CMK (cell line): ENCODE measurements at regions not wholly inside any gene's neighbourhood (a gene's known extent, or its start where the extent isn't known, plus 50 kb on each side); places are given as distances from the start of the nearest gene placed in this dataset.

Experiments
- DNase-seq: peaks from one replicate; pipeline ENCODE4 v3.0.0-alpha.2; 2010; ENCODE audit warnings: low read depth

DNA sequence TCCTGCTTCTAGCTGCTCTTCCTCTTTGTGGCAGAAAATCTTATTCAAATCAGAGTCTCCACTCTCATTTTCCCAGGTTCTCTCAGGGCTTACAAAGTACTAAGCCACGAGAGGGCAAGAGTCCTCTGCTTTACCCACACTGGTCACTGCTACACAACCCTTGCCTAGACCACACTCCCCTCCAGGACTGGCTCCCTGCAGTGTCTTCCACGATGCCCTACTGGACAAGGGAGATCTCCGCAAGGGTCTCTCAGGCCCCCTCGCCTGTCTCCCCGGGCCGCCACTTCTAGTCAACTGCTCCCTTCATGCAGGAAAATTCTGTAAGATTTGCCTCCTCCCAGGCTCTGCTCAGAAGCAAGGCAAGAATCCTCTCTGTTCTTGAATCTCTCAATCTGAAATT, 319.6 kb downstream of the RRAGC start:
- DNase-seq: no peak

DNA sequence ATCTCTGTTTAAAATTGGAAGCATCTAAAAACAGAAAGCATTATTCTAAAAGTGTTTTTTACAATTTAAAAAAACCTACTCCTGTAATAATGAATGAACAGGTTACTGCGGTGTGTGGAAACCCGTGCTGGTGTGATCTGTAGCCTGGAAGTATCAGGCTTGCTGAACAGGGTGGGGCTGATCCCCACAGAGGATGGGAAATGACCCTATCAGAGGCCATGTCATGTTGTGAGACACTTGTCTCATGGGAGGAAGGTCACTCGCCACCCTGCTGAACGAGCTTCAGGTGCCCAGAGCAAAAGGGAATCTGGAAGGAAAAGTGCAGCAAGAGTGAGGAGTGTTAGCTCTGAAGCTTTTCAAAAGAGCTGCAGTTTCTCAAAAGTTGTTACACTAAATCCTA, 320.7 kb downstream of the RRAGC start:
- DNase-seq: no peak

DNA sequence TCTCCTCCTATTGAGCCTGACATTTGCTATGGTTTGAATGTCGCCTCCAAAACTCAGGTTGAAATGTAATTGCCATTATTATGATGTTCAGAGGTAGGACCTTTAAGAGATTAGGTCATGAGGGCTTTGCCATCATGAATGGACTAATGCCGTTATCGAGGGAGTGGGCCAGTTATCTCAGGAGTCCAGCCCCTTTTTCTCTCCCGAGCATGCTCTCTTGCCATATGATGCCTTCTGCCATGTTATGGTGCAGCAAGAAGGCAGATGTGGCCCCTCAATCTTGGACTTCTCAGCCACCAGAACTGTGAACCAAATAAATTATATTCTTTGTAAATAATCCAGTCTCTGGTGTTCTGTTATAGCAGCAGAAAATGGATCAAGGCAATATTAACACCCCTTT, 323.5 kb downstream of the RRAGC start:
- no peak for DNase-seq

DNA sequence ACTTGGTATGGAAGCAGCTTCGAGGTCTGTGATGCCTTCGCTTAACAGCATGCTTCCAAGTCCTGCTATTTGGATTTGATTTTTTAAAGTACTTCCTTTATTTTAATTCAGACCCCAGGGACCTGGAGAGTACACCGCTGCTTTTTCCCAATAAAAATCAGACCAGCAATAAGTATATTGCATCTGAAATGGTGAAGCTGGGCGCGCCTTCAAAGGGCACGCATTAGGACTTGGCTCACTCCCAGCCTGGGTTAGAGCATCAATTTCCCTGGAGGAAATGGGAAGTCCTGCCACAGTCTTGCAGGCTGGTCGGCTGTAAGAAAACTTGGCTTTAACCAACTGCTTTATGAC, 325.1 kb downstream of the RRAGC start:
- no peak for DNase-seq

DNA sequence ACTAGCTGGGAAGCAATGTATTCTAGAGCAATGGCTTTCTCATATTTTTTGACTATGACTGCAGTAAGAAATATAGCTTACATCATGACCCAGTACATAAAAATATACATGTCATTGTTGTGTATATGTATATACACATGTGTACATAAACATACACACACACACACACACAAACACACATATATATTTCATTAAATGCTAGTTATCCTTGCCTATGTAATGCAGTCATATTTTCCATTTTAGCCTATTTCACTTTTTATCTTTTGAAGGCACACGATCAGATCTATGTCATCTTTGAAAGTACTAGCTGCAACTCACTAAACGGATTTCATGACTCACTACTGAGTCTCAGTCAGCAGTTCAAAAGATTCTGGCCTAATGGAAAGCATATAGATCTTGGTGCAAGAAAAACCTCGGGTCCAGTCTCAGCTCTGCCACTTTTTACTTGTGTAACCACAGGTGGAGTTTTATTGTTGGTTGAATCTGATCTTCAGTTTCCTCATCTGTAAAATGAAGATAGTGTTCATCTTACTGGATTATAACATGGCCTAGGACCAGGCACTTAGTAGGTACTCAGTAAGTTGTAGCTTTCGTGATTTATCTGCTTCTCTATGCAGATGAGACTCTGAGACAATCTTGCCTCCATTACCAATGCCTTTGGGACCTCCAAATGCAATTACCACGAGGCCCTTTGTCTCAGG, 325.6 kb downstream of the RRAGC start:
- DNase-seq: no peak

DNA sequence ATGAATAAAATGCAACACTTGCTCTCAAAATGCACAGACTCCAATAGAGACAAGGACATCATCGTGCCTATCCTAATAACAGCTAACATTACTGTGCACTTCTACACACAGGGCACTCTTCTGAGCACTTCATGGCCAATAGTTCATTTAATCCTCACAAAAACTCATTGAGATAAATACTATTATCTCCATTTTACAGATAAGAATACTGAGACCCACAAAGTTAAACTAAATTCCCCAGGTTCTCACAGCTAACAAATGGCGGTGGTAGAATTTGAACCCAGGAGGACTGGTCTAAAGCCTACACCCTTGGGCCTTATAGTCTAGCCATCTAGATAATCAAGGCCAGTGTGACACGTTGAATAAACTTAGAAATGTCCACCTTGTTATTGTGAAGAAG, 328.6 kb downstream of the RRAGC start:
- no peak for DNase-seq

DNA sequence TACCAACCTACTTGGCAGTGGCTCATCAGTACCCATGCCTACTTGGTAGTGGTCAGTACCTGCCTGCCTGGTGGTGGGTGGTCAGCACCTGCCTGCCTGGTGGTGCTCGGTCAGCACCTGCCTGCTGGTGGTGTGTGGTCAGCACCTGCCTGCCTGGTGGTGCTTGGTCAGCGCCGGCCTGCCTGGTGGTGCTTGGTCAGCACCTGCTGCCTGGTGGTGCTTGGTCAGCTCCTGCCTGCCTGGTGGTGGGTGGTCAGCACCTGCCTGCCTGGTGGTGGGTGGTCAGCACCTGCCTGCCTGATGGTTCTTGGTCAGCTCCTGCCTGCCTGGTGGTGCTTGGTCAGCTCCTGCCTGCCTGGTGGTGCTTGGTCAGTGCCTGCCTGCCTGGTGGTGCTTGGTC, 329.6 kb downstream of the RRAGC start:
- DNase-seq: no peak

DNA sequence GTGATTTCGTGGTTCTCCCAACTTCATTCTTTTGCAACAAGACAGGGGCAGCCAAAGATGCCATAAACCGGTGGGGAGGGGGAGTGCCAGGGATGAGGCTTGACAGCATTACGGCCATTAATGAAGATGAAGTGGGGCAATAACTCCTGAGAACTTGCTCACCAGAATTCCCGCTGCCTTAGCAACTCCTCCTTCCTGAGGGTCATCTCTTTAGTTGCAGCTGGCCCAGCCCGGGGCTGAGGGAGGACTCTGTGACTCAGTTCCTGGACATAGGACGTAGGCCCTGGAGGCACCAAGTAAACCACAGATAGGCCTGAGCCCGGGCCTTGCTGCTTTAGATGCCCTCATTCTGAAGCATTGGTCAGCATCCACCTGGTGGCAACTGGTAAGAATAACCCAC, 330.2 kb downstream of the RRAGC start:
- no peak for DNase-seq

DNA sequence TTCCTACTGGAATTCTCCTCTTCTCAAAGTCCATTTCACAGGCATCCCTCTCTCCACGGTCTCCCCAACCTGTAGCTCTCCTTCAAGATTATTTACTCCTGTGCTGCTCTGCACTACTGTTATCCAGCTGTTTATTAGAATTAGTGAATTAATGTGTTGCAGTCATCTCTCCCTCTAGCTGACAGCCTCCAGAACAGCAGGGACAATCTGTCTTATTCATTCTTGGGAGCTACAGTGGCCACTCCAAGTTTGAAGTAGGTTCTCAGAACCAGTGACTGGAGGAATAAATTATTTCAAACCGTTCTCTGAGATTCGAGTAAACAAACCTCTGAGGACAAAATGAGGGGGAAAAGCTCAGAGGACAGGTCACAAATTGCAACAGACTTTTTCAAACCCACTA, 330.9 kb downstream of the RRAGC start:
- DNase-seq: no peak

DNA sequence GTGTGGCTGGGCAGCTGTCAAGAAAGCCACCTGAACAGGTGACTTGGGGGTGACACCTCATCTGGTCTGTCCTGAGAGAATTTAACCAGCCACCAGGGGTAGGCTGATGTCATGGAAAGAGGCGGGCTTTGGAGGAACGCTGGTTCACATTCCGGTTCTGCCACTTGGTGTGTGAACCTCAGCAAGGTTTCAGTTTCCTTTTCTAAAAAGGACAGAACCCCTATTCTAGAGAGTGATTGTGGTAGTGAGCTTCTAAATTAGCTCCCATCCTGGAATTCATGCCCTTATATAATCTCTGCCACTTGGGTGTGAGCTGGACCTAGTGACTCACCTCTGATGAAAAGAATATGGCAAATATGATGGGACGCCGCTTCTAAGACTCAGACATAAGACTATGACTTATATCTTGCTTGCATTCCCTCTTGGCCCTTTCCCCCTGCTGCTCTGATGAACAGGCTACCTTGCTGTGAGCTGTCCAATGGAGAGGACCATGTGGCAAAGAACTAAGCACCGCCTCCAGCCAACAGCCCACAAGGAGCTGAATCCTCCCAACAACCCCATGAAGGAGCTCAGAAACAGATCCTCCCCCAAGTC, 332.1 kb downstream of the RRAGC start:
- no peak for DNase-seq

DNA sequence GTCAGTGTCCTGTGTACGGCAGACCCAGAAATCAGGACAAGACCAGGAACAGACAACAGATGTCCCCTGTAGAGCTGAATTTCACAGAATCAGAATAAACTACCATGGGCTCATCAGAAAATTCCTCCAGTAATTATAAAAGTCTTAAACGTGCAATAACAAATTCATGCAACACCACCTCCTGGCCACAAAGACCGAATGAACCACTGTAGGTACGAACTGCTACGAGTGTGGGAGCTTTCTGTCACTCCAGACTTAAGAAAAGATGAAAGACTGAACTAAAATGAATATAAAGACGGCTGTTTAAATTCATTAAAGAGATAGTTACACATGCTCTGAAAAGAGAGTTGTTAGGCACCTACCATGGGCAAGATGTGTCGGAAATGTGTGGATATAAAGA, 333.5 kb downstream of the RRAGC start:
- DNase-seq: no peak

DNA sequence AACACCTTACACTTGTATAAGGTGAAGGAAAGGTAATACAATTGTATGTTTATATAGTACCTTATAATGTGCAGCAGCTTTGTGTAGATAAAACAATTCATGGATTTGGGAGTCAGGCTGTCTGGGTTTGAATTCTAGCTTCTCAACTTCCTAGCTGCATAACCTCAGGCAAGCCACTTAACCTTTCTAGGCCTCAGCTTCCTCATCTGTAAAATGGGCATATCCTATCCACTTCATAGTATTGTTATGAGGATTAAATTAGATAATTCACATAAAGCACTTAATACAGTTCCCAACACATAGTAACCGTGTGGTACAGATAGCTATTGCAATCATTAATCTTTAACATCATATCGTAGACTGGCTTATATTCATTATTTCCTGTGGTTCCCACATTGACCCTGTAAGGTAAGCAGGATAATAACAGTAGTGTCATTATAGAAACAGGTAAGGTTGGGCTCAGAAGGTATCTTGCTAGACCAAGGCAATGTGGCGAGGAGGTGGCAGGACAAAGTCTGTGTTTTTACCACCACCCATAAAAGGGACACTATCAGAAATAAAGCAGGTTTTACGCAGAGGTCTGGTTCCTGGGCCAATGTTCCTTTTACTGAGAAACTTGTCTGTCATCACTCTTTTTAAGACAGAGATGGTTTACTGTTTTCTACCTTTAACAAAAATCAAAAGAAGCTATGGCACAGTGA, 334.1 kb downstream of the RRAGC start:
- DNase-seq: no peak

DNA sequence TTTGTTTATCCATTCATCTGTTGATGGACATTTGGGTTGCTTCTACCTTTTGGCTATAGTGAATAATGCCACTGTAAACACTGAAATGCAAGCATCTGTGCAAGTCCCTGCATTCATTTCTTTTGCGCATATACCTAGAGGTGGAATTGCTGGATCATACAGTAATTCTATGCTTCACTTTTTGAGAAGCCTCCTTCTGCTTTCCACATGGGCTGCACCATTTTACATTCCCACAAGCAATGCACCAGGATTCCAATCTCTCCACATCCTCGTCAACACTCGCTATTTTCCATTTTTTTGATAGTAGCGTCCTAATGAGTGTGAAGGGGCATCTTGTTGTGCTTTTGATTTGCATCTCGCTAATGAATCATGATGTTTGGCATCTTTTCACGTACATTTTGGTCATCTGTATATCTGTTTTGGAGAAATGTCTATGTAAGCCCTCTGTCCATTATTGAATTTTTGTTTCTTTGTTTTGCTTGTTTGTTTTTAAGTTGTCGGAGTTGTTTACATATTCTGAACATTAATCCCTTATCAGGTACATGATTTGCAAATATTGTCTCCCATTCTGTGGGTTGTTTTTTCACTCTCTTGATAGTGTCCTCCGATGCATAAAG, 335.4 kb downstream of the RRAGC start:
- no peak for DNase-seq

DNA sequence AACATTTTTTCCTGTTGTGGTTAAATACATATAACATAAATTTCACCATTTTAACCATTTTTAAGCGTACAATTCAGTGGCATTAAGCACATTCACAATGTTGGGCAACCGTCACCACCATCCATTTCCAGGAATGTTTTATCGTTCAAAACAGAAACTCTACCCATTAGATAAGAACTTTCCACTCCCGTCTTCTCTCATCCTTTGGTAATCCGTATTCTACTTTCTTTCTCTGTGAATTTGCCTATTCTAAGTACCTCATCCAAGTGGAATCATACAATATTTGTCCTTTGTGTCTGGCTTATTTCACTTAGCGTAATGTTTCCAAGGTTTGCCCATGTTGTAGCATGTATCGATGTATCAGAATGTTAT, 336.0 kb downstream of the RRAGC start:
- no peak for DNase-seq

DNA sequence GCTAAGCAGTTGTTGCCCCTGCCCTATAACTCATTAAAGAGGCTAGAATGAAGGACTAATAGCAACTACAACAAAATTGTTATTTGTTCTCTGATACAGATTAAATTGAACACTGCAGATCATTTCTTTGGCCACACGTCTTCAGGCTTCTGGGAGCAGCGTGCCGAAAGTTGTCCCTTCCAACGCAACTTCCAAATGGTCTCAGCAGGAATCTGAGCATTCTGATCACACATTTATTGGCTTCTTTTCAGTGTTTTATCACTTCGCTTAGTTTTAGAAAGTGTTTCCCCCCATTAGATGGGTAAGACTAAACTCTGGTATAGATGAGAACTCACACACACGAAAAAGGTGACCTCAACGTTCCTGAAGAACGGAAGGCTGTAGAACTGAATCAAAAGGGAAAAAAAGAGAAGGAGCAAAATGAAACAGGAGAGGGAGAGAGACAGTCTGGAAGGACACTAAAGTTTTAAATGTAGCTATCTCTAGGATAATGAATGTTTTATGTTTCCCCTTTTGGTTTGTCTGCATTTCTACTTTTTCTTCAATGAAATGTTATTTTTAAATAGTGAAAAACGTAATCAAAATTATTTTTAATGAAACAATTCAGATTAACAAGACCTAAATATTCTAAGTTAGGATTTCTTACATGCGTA, 336.5 kb downstream of the RRAGC start:
- DNase-seq: no peak

DNA sequence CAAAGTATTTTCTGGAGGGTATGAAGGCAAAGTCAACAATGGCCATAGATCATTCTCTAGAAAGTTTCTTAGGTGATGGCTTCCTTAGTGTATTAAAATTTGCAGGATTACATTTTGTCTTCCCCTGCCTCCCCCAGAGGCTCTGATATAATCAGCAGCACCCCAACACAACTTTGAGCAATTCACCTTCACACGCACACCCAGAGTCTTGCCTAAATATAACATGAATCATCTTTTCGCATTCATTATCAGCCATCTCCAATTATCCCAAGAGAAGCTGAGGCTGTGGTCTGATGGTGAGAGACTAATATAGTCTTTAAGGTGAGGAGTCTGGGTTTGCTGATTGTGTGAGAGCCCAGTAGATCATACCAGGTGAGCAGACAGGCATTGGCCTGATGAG, 343.0 kb downstream of the RRAGC start:
- no peak for DNase-seq

DNA sequence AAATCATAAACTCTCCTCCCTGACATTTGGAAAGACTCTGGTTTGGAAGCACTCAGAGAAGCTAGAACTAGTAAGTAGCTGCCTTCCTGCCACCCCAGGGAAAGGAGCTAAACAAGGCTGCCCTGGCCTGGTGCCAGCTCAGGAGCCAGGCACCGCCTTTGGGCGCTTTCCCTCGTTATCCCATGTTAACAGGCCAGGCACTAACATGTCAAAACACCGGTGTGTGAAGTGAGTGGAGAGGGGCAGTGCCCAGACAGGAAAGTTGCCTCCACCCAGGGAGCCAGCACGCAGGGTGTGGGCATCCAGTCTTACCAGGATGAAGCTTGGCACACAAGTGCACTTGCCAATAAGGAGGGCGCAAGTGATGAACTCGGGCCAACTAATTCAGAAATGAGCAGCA, 346.8 kb downstream of the RRAGC start:
- no peak for DNase-seq

DNA sequence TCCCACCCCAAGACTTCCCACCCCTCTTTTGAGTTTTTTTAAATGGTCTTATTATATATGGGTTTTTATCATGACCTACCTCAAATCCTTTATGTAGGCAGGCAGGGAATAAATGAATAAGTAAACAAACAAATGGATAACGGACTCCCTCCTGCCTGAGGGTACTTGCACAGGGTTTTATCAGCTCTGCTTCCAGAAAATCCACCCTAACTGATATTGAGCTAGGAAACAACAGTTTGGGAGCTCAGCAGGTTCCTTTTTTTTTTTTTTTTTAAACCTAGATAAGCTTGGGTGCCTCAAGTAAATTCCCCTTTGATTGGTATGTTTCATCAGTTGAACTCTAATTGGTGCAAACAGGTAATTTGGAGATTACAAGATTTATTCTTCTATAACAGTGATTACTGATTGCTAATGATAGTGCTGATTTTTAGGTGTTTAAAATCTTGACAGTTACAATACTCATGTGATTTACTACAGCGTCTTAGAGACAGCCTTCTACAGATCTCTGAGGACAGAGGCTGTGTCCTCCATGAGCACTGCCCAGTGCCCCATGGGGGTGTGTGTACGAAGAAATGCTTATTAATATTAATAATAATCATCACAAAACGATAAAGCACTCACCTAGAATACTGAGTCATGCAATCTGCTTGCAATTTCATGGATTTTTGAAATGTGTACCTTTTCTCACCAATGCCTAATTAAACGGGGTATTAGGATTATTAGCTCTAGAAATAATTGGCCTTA, 347.4 kb downstream of the RRAGC start:
- DNase-seq: no peak

DNA sequence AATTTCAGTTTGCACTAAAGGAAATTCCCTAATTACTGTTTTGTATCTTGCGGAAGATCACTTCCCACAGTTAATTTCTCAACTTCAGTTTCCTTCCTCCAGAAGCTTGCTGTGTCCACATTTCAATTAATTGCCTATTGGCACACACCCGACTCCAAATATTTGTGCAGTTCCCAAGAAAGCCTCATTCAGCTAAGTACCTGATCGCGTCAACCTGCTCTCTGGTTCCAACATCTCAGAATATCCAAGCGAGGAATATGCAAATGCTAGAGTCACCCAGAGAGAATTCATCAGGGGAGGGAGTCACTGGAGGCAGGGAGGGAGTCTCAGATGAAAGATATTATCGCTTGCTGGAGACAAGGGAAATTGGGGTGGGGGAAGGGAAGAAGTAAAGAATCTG, 351.3 kb downstream of the RRAGC start:
- DNase-seq: no peak

DNA sequence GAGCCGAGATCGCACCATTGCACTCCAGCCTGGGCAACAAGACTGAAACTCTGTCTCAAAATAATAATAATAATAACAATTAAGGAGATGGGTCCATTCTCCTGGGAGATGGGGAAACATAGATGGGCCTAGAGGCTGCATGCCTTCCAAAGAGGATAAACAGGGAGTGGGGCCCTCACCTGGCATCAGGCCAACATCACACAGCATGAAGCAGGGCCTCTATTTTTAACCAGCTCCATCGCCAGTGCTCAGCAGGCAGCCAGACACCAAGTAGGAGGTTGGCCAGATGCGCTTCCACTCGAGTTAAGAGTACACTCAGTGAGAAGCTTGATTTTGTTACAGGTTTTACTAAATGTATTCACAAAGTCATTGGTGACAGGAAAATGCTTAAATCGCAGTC, 352.0 kb downstream of the RRAGC start:
- DNase-seq: no peak

DNA sequence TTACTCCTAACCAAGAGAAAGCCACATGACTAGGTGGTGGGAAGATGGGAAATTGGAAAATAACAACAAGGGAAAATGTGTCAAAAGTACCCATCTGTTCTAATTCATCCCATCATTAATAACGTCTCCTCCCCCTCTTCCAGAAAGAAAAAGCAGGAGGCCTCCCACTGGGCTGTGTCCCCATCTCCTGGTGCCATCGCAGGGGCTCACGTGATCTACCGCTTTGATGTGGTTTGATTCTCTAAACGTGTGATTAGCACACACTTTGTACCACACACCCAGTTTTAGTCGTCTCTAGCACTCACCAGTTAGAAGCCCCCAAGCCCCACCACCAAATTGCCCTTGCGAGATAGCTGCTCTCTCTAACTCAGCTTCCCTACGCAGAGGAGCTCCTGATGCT, 353.6 kb downstream of the RRAGC start:
- DNase-seq: no peak

DNA sequence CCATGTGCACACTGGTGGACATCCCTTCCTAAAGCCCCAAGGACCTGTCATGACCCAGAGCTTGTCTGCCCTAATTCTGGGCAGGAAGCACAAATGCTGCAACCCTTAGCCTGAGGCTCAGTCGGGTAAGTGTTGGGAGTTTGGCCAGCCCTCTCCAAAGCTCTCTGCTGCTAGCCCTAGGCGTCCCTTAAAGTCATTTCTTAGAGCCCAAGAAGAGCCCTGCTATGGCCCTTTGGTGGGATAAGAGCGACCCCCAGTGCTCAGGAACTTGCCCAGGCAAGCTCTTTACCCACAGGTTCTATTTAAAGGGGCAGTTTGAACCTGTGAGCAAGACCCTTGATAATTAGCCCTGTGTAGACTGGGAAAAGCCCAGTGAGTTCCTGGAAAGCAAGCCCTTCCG, 356.8 kb downstream of the RRAGC start:
- no peak for DNase-seq
